OCI-LY3 (cell line): ENCODE measurements at regions not wholly inside any gene's neighbourhood (a gene's known extent, or its start where the extent isn't known, plus 50 kb on each side); places are given as distances from the start of the nearest gene placed in this dataset.

Experiments used
- EZH2phosphoT487 ChIP-seq: fragments of 200-600 bp; shearing (Covaris generic); IDR thresholded peaks from 2 replicates; pipeline ENCODE4 v1.6.1; 2018; ENCODE audit warnings: antibody characterized with exemption, mixed run types, low read depth
- TF ChIP-seq, protein P1 (sequence below): fragments of 200-600, 300-600 bp; sonication (generic); IDR thresholded peaks from 2 replicates; pipeline ENCODE4 v1.5.1; 2014; ENCODE audit warnings: antibody characterized with exemption, low read length, low read depth

DNA sequence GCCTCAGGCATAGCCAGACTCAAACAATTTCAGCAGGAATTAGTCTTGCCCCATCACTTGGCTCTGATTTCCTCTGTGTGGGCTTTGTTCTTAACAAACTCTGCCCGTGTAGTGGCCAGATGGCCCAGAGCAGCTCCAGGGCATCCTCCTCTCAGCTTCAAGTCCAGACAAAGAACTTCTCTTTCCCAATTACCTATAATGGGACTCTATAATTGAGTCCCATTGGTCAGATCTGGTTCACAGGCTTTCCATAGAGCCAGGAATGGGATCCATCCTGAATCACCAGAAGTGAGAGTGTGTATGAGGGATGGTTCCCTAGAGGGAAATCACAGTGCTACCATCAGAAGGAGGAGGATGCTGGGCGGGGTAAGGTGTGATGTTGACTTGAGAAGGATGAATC is 515.8 kb downstream of the KIF4B start:
- TF ChIP-seq, protein P1, sequence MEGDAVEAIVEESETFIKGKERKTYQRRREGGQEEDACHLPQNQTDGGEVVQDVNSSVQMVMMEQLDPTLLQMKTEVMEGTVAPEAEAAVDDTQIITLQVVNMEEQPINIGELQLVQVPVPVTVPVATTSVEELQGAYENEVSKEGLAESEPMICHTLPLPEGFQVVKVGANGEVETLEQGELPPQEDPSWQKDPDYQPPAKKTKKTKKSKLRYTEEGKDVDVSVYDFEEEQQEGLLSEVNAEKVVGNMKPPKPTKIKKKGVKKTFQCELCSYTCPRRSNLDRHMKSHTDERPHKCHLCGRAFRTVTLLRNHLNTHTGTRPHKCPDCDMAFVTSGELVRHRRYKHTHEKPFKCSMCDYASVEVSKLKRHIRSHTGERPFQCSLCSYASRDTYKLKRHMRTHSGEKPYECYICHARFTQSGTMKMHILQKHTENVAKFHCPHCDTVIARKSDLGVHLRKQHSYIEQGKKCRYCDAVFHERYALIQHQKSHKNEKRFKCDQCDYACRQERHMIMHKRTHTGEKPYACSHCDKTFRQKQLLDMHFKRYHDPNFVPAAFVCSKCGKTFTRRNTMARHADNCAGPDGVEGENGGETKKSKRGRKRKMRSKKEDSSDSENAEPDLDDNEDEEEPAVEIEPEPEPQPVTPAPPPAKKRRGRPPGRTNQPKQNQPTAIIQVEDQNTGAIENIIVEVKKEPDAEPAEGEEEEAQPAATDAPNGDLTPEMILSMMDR: no peak
- TF ChIP-seq EZH2phosphoT487: no peak
